Astrocyte of the spinal cord (primary cell): ENCODE measurements at regions not wholly inside any gene's neighbourhood (a gene's known extent, or its start where the extent isn't known, plus 50 kb on each side); places are given as distances from the start of the nearest gene placed in this dataset.
A peak's percentile ranks its signal among the peaks of the same experiment; 100 is the strongest.
"Not testable (repeated sequence)": the region's sequence is repeated elsewhere in the genome, so short reads cannot be mapped to it uniquely, and the experiment has no call there.

Experiments
- DNase-seq: peaks from one replicate; pipeline ENCODE4 v3.0.0; 2011; ENCODE audit warnings: low read depth, low spot score
- H3K4me3 ChIP-seq: 2 replicates; pipeline ENCODE4 v1.5.1; 2011; ENCODE audit warnings: low read depth, mild to moderate bottlenecking, low read length, moderate library complexity
- CTCF ChIP-seq: IDR thresholded peaks from 2 replicates; pipeline ENCODE4 v1.5.1; 2012; ENCODE audit warnings: low read depth, mild to moderate bottlenecking, low read length, inconsistent platforms
- in situ Hi-C: cut with HindIII; loops from 2 replicates; pipeline ENCODE4 v1.10.0; 2017; ENCODE audit warnings: low sequenced_read_pairs

DNA sequence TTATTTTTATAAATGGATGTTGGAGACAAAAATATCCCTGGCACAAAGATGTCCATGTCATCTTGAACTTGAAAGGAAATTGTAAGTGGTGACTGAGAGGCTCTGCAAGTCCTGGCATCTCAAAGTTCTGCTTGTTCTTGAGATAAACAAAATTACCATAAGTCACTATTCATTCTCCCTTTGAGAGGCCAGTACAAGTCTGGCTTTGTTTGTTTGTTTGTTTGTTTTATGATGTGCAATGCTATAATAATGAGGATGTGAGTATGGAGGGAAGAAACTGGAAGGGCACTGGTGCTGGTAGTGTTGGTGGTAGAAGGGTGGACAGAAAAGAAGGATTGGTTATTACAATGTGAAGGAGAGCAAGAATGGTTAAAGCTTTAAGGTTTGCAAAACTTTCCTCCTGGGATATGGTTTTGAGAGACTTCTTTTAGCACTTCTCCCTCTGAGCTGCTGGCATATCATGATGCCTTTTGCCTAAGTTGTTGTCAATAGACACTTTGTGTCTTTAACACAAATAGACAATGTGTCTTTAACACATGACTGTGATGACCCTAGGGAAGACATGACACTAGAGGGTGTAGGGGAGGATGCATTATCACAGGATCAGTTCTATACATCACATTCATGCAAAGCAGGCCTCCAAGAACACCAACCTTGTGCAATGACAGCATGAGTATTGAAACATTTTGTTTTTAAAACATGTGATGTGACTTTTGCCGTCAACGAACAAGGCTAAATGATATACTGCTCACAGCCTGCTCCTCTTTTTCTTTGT lies 880.5 kb upstream of the GOT2 start:
- in situ Hi-C loops = no loop called here
- no peak for TF ChIP-seq CTCF
- no peak for DNase-seq
- no peak overlapping the region for H3K4me3 ChIP-seq

DNA sequence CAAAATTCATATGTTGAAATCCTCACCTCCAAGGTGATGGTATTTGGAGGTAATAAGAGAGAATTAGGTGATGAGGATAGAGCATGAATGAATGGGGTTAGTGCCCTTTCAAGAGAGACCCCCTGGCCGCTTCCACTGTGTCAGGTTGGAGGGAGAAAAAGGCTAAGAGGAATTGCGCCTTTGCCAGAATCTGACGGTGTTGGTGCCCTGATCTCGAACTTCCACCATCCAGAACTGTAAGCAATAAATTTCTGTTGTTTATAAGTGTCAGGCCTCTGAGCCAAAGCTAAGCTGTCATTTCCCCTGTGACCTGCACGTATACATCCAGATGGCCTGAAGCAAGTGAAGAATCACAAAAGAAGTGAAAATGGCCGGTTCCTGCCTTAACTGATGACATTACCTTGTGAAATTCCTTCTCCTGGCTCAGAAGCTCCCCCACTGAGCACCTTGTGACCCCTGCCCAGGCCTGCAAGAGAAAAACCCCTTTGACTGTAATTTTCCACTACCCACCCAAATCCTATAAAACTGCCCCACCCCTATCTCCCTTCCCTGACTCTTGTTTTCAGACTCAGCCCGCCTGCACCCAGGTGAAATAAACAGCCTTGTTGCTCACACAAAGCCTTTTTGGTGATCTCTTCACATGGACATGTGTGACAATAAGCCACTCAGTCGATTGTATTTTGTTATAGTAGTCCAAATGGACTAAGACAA lies 878.9 kb upstream of the GOT2 start:
- DNase-seq, in situ Hi-C loops, H3K4me3 ChIP-seq: not testable (repeated sequence)

DNA sequence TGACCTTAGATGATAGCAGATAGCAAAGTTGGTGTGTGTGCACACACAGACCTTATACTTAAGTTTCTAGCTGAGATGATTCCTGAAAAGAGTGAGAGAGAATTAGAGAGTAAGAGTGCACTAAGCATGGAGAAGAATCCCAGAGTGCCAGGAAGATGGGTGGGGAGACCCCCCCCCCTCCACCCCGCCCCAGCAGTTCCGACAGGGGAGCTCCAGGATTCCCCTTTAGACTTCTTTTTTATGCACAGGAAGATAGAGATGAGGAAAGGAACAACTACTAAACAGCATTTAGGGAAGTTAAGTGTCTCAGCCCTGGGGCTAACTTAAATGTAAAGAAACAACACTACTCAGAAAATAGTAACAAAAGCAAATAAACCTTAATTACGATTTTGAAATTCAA lies 878.0 kb upstream of the GOT2 start:
- no peak for DNase-seq
- TF ChIP-seq CTCF = no peak
- in situ Hi-C loops = no loop called here
- H3K4me3 ChIP-seq = no peak overlapping the region

GRCh38 chr16:59611556-59611955 lies 877.4 kb upstream of the GOT2 start:
- no peak for TF ChIP-seq CTCF
- H3K4me3 ChIP-seq = no peak overlapping the region
- in situ Hi-C loops = no loop called here
- DNase-seq = peak; percentile 22

- no peak for TF ChIP-seq CTCF
- in situ Hi-C loops = no loop called here
- no peak for DNase-seq
- no peak overlapping the region for H3K4me3 ChIP-seq
Measured at GRCh38 chr16:59605706-59606105, 871.6 kb upstream of the GOT2 start.

DNA sequence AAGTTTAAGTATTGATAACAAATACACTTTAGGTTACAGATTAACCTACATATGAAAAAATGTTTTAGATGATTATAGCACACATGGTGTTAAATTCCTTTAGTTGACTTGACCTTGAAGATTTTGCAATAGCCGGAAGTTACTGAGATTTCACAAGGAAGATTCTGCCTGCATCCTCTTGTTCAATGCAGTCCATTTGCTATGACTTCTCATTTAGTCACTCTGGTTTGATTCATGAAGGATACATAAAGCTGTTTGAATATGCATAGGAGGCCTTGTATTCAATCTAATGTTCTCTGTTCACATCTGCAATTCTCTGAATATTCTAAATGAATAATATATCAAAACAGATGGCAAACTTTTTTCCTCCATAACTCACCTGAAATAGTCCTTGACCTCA lies 870.2 kb upstream of the GOT2 start:
- in situ Hi-C loops = no loop called here
- no peak for DNase-seq
- no peak overlapping the region for H3K4me3 ChIP-seq
- TF ChIP-seq CTCF = no peak

GRCh38 chr16:59601452-59601851 lies 867.3 kb upstream of the GOT2 start:
- no peak for TF ChIP-seq CTCF
- in situ Hi-C loops = no loop called here
- no peak overlapping the region for H3K4me3 ChIP-seq
- no peak for DNase-seq
